RWPE2 (cell line): ENCODE measurements at regions not wholly inside any gene's neighbourhood (a gene's known extent, or its start where the extent isn't known, plus 50 kb on each side); places are given as distances from the start of the nearest gene placed in this dataset.

ENCODE experiments used
- ATAC-seq: fragments of 200-7000 bp; cut with Tn5 transposase; 3 replicates; pipeline ENCODE4 v1.9.1; 2021; ENCODE audit warnings: low read depth
- DNase-seq: peaks from one replicate; pipeline ENCODE4 v3.0.0-alpha.2; 2020; ENCODE audit warnings: low spot score
- H3K27ac ChIP-seq: fragments of 450-650 bp; 2 replicates; pipeline ENCODE4 v1.5.1; 2017; ENCODE audit warnings: mild to moderate bottlenecking; ENCODE audit not compliant: poor library complexity, severe bottlenecking
- H3K27me3 ChIP-seq: fragments of 250-450 bp; sonication (Bioruptor Pico); 2 replicates; pipeline ENCODE4 v1.5.1; 2021; ENCODE audit warnings: mild to moderate bottlenecking, moderate library complexity; ENCODE audit not compliant: insufficient read depth, poor library complexity, severe bottlenecking
- H3K36me3 ChIP-seq: fragments of 250-450 bp; sonication (Bioruptor Pico); 2 replicates; pipeline ENCODE4 v1.5.1; 2020; ENCODE audit warnings: low read depth, mild to moderate bottlenecking, moderate library complexity
- H3K4me1 ChIP-seq: fragments of 250-450 bp; sonication (Bioruptor Pico); 2 replicates; pipeline ENCODE4 v1.5.1; 2021; ENCODE audit warnings: mild to moderate bottlenecking, moderate library complexity; ENCODE audit not compliant: insufficient read depth, poor library complexity, severe bottlenecking
- H3K4me3 ChIP-seq: fragments of 250-450 bp; sonication (Bioruptor Pico); 2 replicates; pipeline ENCODE4 v1.5.1; 2021; ENCODE audit warnings: mild to moderate bottlenecking, moderate library complexity; ENCODE audit not compliant: severe bottlenecking
- H3K9me3 ChIP-seq: fragments of 250-450 bp; sonication (Bioruptor Pico); 2 replicates; pipeline ENCODE4 v1.5.1; 2021; ENCODE audit warnings: mild to moderate bottlenecking, moderate library complexity; ENCODE audit not compliant: severe bottlenecking
- CTCF ChIP-seq: fragments of 450-650 bp; IDR thresholded peaks from one replicate; pipeline ENCODE4 v1.5.1; 2017; ENCODE audit warnings: mild to moderate bottlenecking, moderate library complexity; ENCODE audit not compliant: poor library complexity, severe bottlenecking

GRCh38 chr9:30722065-30722464, 1662.4 kb upstream of the ACO1 start:
- no peak overlapping the region for H3K4me3 ChIP-seq
- no peak for ATAC-seq
- H3K27ac ChIP-seq: no peak overlapping the region
- H3K9me3 ChIP-seq: no peaks in the 10 kb centered on the region
- no peak for TF ChIP-seq CTCF
- no peaks in the 10 kb centered on the region for H3K36me3 ChIP-seq
- H3K4me1 ChIP-seq: no peaks in the 10 kb centered on the region
- DNase-seq: no peak
- H3K27me3 ChIP-seq: no peaks in the 10 kb centered on the region

GRCh38 chr9:30723656-30724055, 1660.8 kb upstream of the ACO1 start:
- H3K4me3 ChIP-seq: no peak overlapping the region
- DNase-seq (no peak), ATAC-seq (peak; percentile 46; the same call in 2 of the 3 replicates)
- H3K27ac ChIP-seq: no peak overlapping the region
- H3K4me1 ChIP-seq: no peaks in the 10 kb centered on the region
- TF ChIP-seq CTCF: no peak
- H3K27me3 ChIP-seq: no peaks in the 10 kb centered on the region
- H3K9me3 ChIP-seq: no peaks in the 10 kb centered on the region
- H3K36me3 ChIP-seq: no peaks in the 10 kb centered on the region

GRCh38 chr9:30732060-30732459, 1652.4 kb upstream of the ACO1 start:
- Histone ChIP-seq H3K4me1 (no peaks in the 10 kb centered on the region), H3K36me3 (no peaks in the 10 kb centered on the region), H3K27me3 (no peaks in the 10 kb centered on the region), H3K4me3 (no peak overlapping the region), H3K27ac (no peak overlapping the region), H3K9me3 (no peaks in the 10 kb centered on the region)
- DNase-seq (no peak), ATAC-seq (no peak; the same call in 2 of the 3 replicates)
- no peak for TF ChIP-seq CTCF

- H3K4me1 ChIP-seq: no peaks in the 10 kb centered on the region
- no peaks in the 10 kb centered on the region for H3K27me3 ChIP-seq
- no peak for ATAC-seq
- H3K27ac ChIP-seq: no peak overlapping the region
- no peaks in the 10 kb centered on the region for H3K36me3 ChIP-seq
- no peak overlapping the region for H3K4me3 ChIP-seq
- H3K9me3 ChIP-seq: no peaks in the 10 kb centered on the region
- no peak for TF ChIP-seq CTCF
- no peak for DNase-seq
Measured at GRCh38 chr9:30744871-30745270, 1639.6 kb upstream of the ACO1 start.

GRCh38 chr9:30746589-30746988, 1637.9 kb upstream of the ACO1 start:
- Histone ChIP-seq H3K4me3 (no peak overlapping the region), H3K9me3 (no peaks in the 10 kb centered on the region), H3K27me3 (no peaks in the 10 kb centered on the region), H3K36me3 (no peaks in the 10 kb centered on the region), H3K27ac (no peak overlapping the region), H3K4me1 (no peaks in the 10 kb centered on the region)
- TF ChIP-seq CTCF: no peak
- ATAC-seq (no peak), DNase-seq (no peak)
